A549 (cell line): ENCODE measurements at regions not wholly inside any gene's neighbourhood (a gene's known extent, or its start where the extent isn't known, plus 50 kb on each side); places are given as distances from the start of the nearest gene placed in this dataset.

Experiments
- ATAC-seq, 2 experiments: fragments of 200-7000 bp in 1 of 2; fragments of >200 bp in 1 of 2; cut with Nextera tagmentation in 1 of 2; cut with Tn5 transposase in 1 of 2; 3 replicates each; pipeline versions ENCODE4 v1.8.0 to v1.9.1; 2018 to 2020; ENCODE audit warnings: mild to moderate bottlenecking in 1 of 2, moderate library complexity in 1 of 2
- CTCF ChIA-PET: fragments of 300-600 bp; sonication (Branson Sonifier 250); formaldehyde crosslinking; extraction: SDS; loops from one replicate; lab custom pipeline; 2021; ENCODE audit warnings: antibody characterized with exemption, inconsistent platforms; lab: Yijun Ruan, JAX
- POLR2A ChIA-PET: fragments of 350-600 bp; formaldehyde crosslinking; extraction: SDS; loops from one replicate; lab custom pipeline; 2021; ENCODE audit warnings: antibody characterized with exemption, inconsistent platforms; lab: Yijun Ruan, JAX
- DNase-seq, 2 experiments: peaks; one replicate each; pipeline versions ENCODE4 v3.0.0 to v3.0.0-alpha.2; 2011 to 2016; ENCODE audit warnings: low read depth in 1 of 2, low spot score in 1 of 2
- FAIRE-seq: peaks from 2 replicates; lab custom pipeline; 2011; peaks lifted over from hg19 to GRCh38; lab: Jason Lieb, UNC
- H3K27ac ChIP-seq, 2 experiments: fragments of >200 bp; sonication (Bioruptor Twin); formaldehyde crosslinking; 3 replicates each; pipeline ENCODE4 v1.5.1; 2016 to 2017
- H3K4me1 ChIP-seq: fragments of >200 bp; sonication (Bioruptor Twin); formaldehyde crosslinking; 3 replicates; pipeline ENCODE4 v1.6.1; 2016
- H3K4me2 ChIP-seq: fragments of >200 bp; sonication (Bioruptor Twin); formaldehyde crosslinking; 3 replicates; pipeline ENCODE4 v1.6.1; 2016
- H3K4me3 ChIP-seq: fragments of >200 bp; sonication (Bioruptor Twin); formaldehyde crosslinking; 3 replicates; pipeline ENCODE4 v1.5.1; 2016
- H3K9me3 ChIP-seq: fragments of >200 bp; sonication (Bioruptor Twin); formaldehyde crosslinking; 3 replicates; pipeline ENCODE4 v1.6.1; 2016
- BCL3 ChIP-seq: fragments of >200 bp; sonication (Bioruptor Twin); formaldehyde crosslinking; IDR thresholded peaks from 3 replicates; pipeline ENCODE4 v1.6.1; 2016
- CBX2 ChIP-seq: fragments of 200-600 bp; sonication (generic); IDR thresholded peaks from 2 replicates; pipeline ENCODE4 v1.6.1; 2016; ENCODE audit warnings: low read depth, mild to moderate bottlenecking, borderline replicate concordance
- CEBPB ChIP-seq, 2 experiments: fragments of >200 bp in 1 of 2; sonication (Bioruptor Twin) in 1 of 2; formaldehyde crosslinking in 1 of 2; IDR thresholded peaks; 2 replicates each; pipeline ENCODE4 v1.6.1; 2012 to 2016
- CHD4 ChIP-seq: fragments of 200-600 bp; sonication (generic); IDR thresholded peaks from 2 replicates; pipeline ENCODE4 v1.6.1; 2016; ENCODE audit warnings: antibody characterized with exemption, mild to moderate bottlenecking, borderline replicate concordance
- CTCF ChIP-seq: fragments of >200 bp; sonication (Bioruptor Twin); formaldehyde crosslinking; IDR thresholded peaks from 3 replicates; pipeline ENCODE4 v1.5.1; 2016
- E2F6 ChIP-seq: IDR thresholded peaks from 2 replicates; pipeline ENCODE4 v1.6.1; 2012; ENCODE audit warnings: low read depth, borderline replicate concordance
- EHF ChIP-seq: fragments of 250-450 bp; sonication (Bioruptor Pico); IDR thresholded peaks from 2 replicates; pipeline ENCODE4 v1.5.0; 2020; ENCODE audit warnings: mild to moderate bottlenecking
- ELK1 ChIP-seq: fragments of 150-350 bp; IDR thresholded peaks from 2 replicates; pipeline ENCODE4 v1.6.1; 2014; ENCODE audit warnings: low read depth, mild to moderate bottlenecking, low read length
- ESRRA ChIP-seq: fragments of 150-350 bp; IDR thresholded peaks from 2 replicates; pipeline ENCODE4 v1.6.1; 2014; ENCODE audit warnings: mild to moderate bottlenecking, low read length, borderline replicate concordance
- FOSB ChIP-seq: fragments of 250-450 bp; sonication (Bioruptor Pico); IDR thresholded peaks from 2 replicates; pipeline ENCODE4 v1.5.0; 2020; ENCODE audit warnings: mild to moderate bottlenecking, moderate library complexity
- FOSL2 ChIP-seq, 2 experiments: fragments of 450-650 bp in 1 of 2; fragments of >200 bp in 1 of 2; sonication (Bioruptor Twin) in 1 of 2; formaldehyde crosslinking; IDR thresholded peaks; 2 replicates each; pipeline versions ENCODE4 v1.5.0 to v1.6.1; 2016 to 2020; ENCODE audit warnings: mild to moderate bottlenecking in 1 of 2, moderate library complexity in 1 of 2
- GATA3 ChIP-seq: IDR thresholded peaks from 2 replicates; pipeline ENCODE4 v1.6.1; 2012; ENCODE audit warnings: borderline replicate concordance
- HDAC2 ChIP-seq: fragments of 200-600 bp; sonication (generic); IDR thresholded peaks from 2 replicates; pipeline ENCODE4 v1.6.1; 2016
- HOXB5 ChIP-seq: fragments of 250-450 bp; sonication (Bioruptor Pico); IDR thresholded peaks from 2 replicates; pipeline ENCODE4 v1.5.0; 2020; ENCODE audit warnings: mild to moderate bottlenecking, moderate library complexity
- JUN ChIP-seq, 2 experiments: fragments of >200 bp; sonication (Bioruptor Twin); formaldehyde crosslinking; IDR thresholded peaks; 2 replicates in 1 of 2; 3 replicates in 1 of 2; pipeline ENCODE4 v1.6.1; 2016 to 2017
- MAX ChIP-seq: IDR thresholded peaks from 2 replicates; pipeline ENCODE4 v1.6.1; 2012
- MAZ ChIP-seq: fragments of 150-350 bp; IDR thresholded peaks from 2 replicates; pipeline ENCODE4 v1.6.1; 2014; ENCODE audit warnings: antibody characterized with exemption, low read depth, low read length, borderline replicate concordance
- NPAS2 ChIP-seq: fragments of 250-450 bp; sonication (Bioruptor Pico); IDR thresholded peaks from 2 replicates; pipeline ENCODE4 v1.8.0; 2022; ENCODE audit warnings: mild to moderate bottlenecking, moderate library complexity, borderline replicate concordance
- RCOR1 ChIP-seq: fragments of 150-350 bp; IDR thresholded peaks from 2 replicates; pipeline ENCODE4 v1.6.1; 2014; ENCODE audit warnings: antibody characterized with exemption, low read length, low read depth
- RFX5 ChIP-seq: fragments of 450-650 bp; IDR thresholded peaks from 2 replicates; pipeline ENCODE4 v1.7.1; 2014; ENCODE audit warnings: antibody characterized with exemption, mild to moderate bottlenecking, moderate library complexity
- ZFP36 ChIP-seq: fragments of 450-650 bp; IDR thresholded peaks from 2 replicates; pipeline ENCODE4 v1.6.1; 2014; ENCODE audit warnings: borderline replicate concordance; ENCODE audit not compliant: partially characterized antibody
- WGBS: methylation state at CpG from one replicate; pipeline ENCODE4 v1.1.6; 2017; ENCODE audit errors: missing lambda C conversion rate; 5-methylcytosine and 5-hydroxymethylcytosine counted together
- TF ChIP-seq, protein P1 (sequence below): fragments of 250-450 bp; sonication (Bioruptor Pico); IDR thresholded peaks from 2 replicates; pipeline ENCODE4 v1.5.0; 2020; ENCODE audit warnings: low read depth, mild to moderate bottlenecking, moderate library complexity

- TF ChIP-seq ZFP36 (no peak), RFX5 (no peak), EHF (no peak)
Measured at GRCh38 chr11:11137339-11137738, 215.7 kb downstream of the CSNK2A3 start (continued).

- no peak overlapping the region for H3K27ac ChIP-seq
- H3K9me3 ChIP-seq, result peaks cover 2% of the 10 kb centered on the region; the same call in 1 of the 3 replicates
- WGBS, result 65% methylated on average over 2 of the region's 2 CpGs
- ATAC-seq (no peak), DNase-seq (no peak)
- H3K4me3 ChIP-seq, result no peak overlapping the region
- no peak overlapping the region for H3K4me2 ChIP-seq
- TF ChIP-seq CTCF, result no peak
- no peak for TF ChIP-seq BCL3
- TF ChIP-seq NPAS2 (CRISPR knock-in tag), result no peak
- TF ChIP-seq ELK1, result no peak
- TF ChIP-seq GATA3, result no peak
- no peak for TF ChIP-seq RCOR1
- no peak for TF ChIP-seq E2F6
- TF ChIP-seq MAZ, result no peak
- no peak for TF ChIP-seq CEBPB (IDR thresholded peaks at IDR 0.05)
- no peak for TF ChIP-seq CBX2
- no peak for TF ChIP-seq HDAC2
- no peak for TF ChIP-seq FOSB (CRISPR knock-in tag)
- TF ChIP-seq, protein P1, sequence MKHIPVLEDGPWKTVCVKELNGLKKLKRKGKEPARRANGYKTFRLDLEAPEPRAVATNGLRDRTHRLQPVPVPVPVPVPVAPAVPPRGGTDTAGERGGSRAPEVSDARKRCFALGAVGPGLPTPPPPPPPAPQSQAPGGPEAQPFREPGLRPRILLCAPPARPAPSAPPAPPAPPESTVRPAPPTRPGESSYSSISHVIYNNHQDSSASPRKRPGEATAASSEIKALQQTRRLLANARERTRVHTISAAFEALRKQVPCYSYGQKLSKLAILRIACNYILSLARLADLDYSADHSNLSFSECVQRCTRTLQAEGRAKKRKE, result no peak
- TF ChIP-seq HOXB5 (CRISPR knock-in tag), result no peak
- TF ChIP-seq FOSL2 (IDR thresholded peaks at IDR 0.05), result no peak
- no peak for TF ChIP-seq FOSL2 (CRISPR knock-in tag; IDR thresholded peaks at IDR 0.05)
- TF ChIP-seq CHD4, result no peak
- TF ChIP-seq ESRRA, result no peak
- TF ChIP-seq JUN (IDR thresholded peaks at IDR 0.05), result no peak
- no peak for TF ChIP-seq MAX
- TF ChIP-seq, all 56 proteins: peak for 0
- H3K4me1 ChIP-seq, result no peaks in the 10 kb centered on the region
- ChIA-PET CTCF (no interaction called here), POLR2A (no interaction called here)
- FAIRE-seq, result no peak
Measured at GRCh38 chr11:11135820-11136476, 217.1 kb downstream of the CSNK2A3 start.
